Hepatocyte (in vitro differentiated cells): ENCODE measurements at regions not wholly inside any gene's neighbourhood (a gene's known extent, or its start where the extent isn't known, plus 50 kb on each side); places are given as distances from the start of the nearest gene placed in this dataset.

Experiments used
- EZH2 ChIP-seq: fragments of 200-600 bp; sonication (generic); IDR thresholded peaks from 2 replicates; pipeline ENCODE4 v1.6.1; 2016; ENCODE audit warnings: antibody characterized with exemption, mild to moderate bottlenecking, borderline replicate concordance
- EZH2phosphoT487 ChIP-seq: fragments of 200-600 bp; sonication (generic); IDR thresholded peaks from one replicate; pipeline ENCODE4 v1.6.1; 2018; ENCODE audit warnings: antibody characterized with exemption, mild to moderate bottlenecking, low read depth, moderate library complexity; ENCODE audit not compliant: unreplicated experiment, severe bottlenecking
- TF ChIP-seq, protein P1 (sequence below): fragments of 200-600 bp; sonication (generic); IDR thresholded peaks from 2 replicates; pipeline ENCODE4 v1.5.1; 2016; ENCODE audit warnings: antibody characterized with exemption, mild to moderate bottlenecking; ENCODE audit not compliant: poor library complexity

DNA sequence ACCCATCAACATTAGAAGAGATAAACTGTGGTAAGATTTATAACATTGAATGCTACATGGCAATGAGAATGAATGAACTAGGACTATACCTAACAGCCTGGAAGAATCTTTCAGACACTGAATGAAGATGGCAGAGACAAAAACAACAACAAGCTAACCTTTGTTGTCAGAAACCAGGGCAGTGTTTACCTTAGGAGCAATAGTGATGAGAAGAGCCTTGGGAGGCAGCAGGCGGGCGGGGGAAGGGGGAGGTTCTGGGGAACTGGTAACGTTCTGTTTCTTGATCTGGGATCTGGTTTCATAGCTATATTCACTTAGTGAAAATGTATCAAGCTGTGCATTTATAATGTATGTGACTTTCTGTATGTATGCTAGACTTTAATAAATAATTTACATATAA lies 139.0 kb upstream of the TNRC6C start:
- TF ChIP-seq, protein P1, sequence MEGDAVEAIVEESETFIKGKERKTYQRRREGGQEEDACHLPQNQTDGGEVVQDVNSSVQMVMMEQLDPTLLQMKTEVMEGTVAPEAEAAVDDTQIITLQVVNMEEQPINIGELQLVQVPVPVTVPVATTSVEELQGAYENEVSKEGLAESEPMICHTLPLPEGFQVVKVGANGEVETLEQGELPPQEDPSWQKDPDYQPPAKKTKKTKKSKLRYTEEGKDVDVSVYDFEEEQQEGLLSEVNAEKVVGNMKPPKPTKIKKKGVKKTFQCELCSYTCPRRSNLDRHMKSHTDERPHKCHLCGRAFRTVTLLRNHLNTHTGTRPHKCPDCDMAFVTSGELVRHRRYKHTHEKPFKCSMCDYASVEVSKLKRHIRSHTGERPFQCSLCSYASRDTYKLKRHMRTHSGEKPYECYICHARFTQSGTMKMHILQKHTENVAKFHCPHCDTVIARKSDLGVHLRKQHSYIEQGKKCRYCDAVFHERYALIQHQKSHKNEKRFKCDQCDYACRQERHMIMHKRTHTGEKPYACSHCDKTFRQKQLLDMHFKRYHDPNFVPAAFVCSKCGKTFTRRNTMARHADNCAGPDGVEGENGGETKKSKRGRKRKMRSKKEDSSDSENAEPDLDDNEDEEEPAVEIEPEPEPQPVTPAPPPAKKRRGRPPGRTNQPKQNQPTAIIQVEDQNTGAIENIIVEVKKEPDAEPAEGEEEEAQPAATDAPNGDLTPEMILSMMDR = no peak
- TF ChIP-seq EZH2phosphoT487 (no peak), EZH2 (no peak)
